PC-9 (cell line): ENCODE measurements at regions not wholly inside any gene's neighbourhood (a gene's known extent, or its start where the extent isn't known, plus 50 kb on each side); places are given as distances from the start of the nearest gene placed in this dataset.

Experiments
- CTCF ChIP-seq: fragments of 200-600 bp; sonication (generic); conservative IDR thresholded peaks from 2 replicates; pipeline ENCODE4 v1.6.1; 2017; ENCODE audit warnings: mixed run types, antibody characterized with exemption, mild to moderate bottlenecking, moderate library complexity
- EZH2 ChIP-seq: fragments of 200-600 bp; sonication (generic); IDR thresholded peaks from 2 replicates; pipeline ENCODE4 v1.8.0; 2017; ENCODE audit warnings: antibody characterized with exemption, low read depth

GRCh38 chr21:18049461-18049860 is 195.2 kb upstream of the CHODL start:
- TF ChIP-seq EZH2 (no peak), CTCF (no peak)
